GM23338 (cell line): ENCODE measurements at regions not wholly inside any gene's neighbourhood (a gene's known extent, or its start where the extent isn't known, plus 50 kb on each side); places are given as distances from the start of the nearest gene placed in this dataset.
A peak's percentile ranks its signal among the peaks of the same experiment; 100 is the strongest.

Source experiments
- ATAC-seq: fragments of 200-7000 bp; cut with Tn5 transposase; 3 replicates; pipeline ENCODE4 v1.9.1; 2020
- DNase-seq: peaks from one replicate; pipeline ENCODE4 v3.0.0-alpha.2; 2015; ENCODE audit warnings: low spot score
- H2AFZ ChIP-seq: fragments of 200-600 bp; sonication (generic); 2 replicates; pipeline ENCODE4 v1.8.0; 2016; ENCODE audit warnings: antibody characterized with exemption, mild to moderate bottlenecking, moderate library complexity
- H3F3A ChIP-seq: fragments of 200-600 bp; sonication (generic); replicated peaks from 2 replicates; pipeline ENCODE4 v1.8.0; 2017; ENCODE audit warnings: antibody characterized with exemption, mixed run types, low read depth
- H3K27ac ChIP-seq: fragments of 200-600 bp; sonication (generic); 2 replicates; pipeline ENCODE4 v1.6.1; 2016; ENCODE audit warnings: low read depth
- H3K27me3 ChIP-seq: fragments of 200-600 bp; sonication (generic); 2 replicates; pipeline ENCODE4 v1.8.0; 2016; ENCODE audit warnings: mild to moderate bottlenecking, mixed run types, moderate library complexity; ENCODE audit not compliant: insufficient read depth
- H3K36me3 ChIP-seq: fragments of 200-600 bp; sonication (generic); 2 replicates; pipeline ENCODE4 v1.8.0; 2016; ENCODE audit warnings: mild to moderate bottlenecking; ENCODE audit not compliant: insufficient read depth
- H3K4me1 ChIP-seq: fragments of 200-600 bp; sonication (generic); 2 replicates; pipeline ENCODE4 v1.8.0; 2016; ENCODE audit warnings: mild to moderate bottlenecking, moderate library complexity; ENCODE audit not compliant: insufficient read depth
- H3K4me2 ChIP-seq: fragments of 200-600 bp; sonication (generic); 2 replicates; pipeline ENCODE4 v1.7.1; 2017; ENCODE audit warnings: mixed run types
- H3K4me3 ChIP-seq: fragments of 200-600 bp; sonication (generic); 2 replicates; pipeline ENCODE4 v1.6.1; 2016; ENCODE audit warnings: mixed run types
- H3K79me2 ChIP-seq: fragments of 200-600 bp; sonication (generic); replicated peaks from 2 replicates; pipeline ENCODE4 v1.8.0; 2017; ENCODE audit warnings: mild to moderate bottlenecking; ENCODE audit not compliant: insufficient read depth
- H3K9me2 ChIP-seq: fragments of 200-600 bp; sonication (generic); 2 replicates; pipeline ENCODE4 v1.8.0; 2017; ENCODE audit not compliant: insufficient read depth
- H4K20me1 ChIP-seq: fragments of 200-600 bp; sonication (generic); replicated peaks from 2 replicates; pipeline ENCODE4 v1.8.0; 2017; ENCODE audit warnings: mild to moderate bottlenecking; ENCODE audit not compliant: insufficient read depth
- H3K27ac Mint-ChIP-seq: 2 replicates; pipeline ENCODE4 v1.8.0; 2020; ENCODE audit warnings: inconsistent platforms, mild to moderate bottlenecking, moderate library complexity, mixed read lengths
- H3K27me3 Mint-ChIP-seq: 3 replicates; pipeline ENCODE4 v1.8.0; 2022; ENCODE audit warnings: low read depth, mild to moderate bottlenecking, moderate library complexity, mixed read lengths, inconsistent platforms; ENCODE audit not compliant: insufficient read depth, poor library complexity
- H3K36me3 Mint-ChIP-seq: 3 replicates; pipeline ENCODE4 v1.8.0; 2021; ENCODE audit warnings: low read depth, mild to moderate bottlenecking, inconsistent platforms, moderate library complexity, mixed read lengths
- H3K4me1 Mint-ChIP-seq: 3 replicates; pipeline ENCODE4 v1.8.0; 2020; ENCODE audit warnings: mild to moderate bottlenecking, inconsistent platforms, mixed read lengths
- H3K4me3 Mint-ChIP-seq: 3 replicates; pipeline ENCODE4 v1.8.0; 2021; ENCODE audit warnings: moderate library complexity, mild to moderate bottlenecking, inconsistent platforms, mixed read lengths
- H3K9me3 Mint-ChIP-seq: 3 replicates; pipeline ENCODE4 v1.8.0; 2020; ENCODE audit warnings: moderate library complexity, mild to moderate bottlenecking, inconsistent platforms, mixed read lengths
- CTCF ChIP-seq, 2 experiments: fragments of 200-600 bp in 1 of 2; sonication (generic) in 1 of 2; conservative IDR thresholded peaks; 2 replicates each; pipeline versions ENCODE4 v1.5.1 to v1.6.1; 2016 to 2017; ENCODE audit warnings: antibody characterized with exemption in 2 of 2, low read depth in 2 of 2, mild to moderate bottlenecking in 2 of 2, moderate library complexity in 1 of 2
- ETS1 ChIP-seq: IDR thresholded peaks from 2 replicates; pipeline ENCODE4 v1.6.1; 2016; ENCODE audit warnings: antibody characterized with exemption
- EZH2 ChIP-seq: fragments of 200-600 bp; sonication (generic); IDR thresholded peaks from one replicate; pipeline ENCODE4 v1.8.0; 2017; ENCODE audit warnings: antibody characterized with exemption, mild to moderate bottlenecking, low read depth; ENCODE audit not compliant: unreplicated experiment
- EZH2phosphoT487 ChIP-seq: fragments of 200-600 bp; sonication (generic); IDR thresholded peaks from one replicate; pipeline ENCODE4 v1.8.1; 2018; ENCODE audit warnings: antibody characterized with exemption; ENCODE audit not compliant: unreplicated experiment
- JUNB ChIP-seq: IDR thresholded peaks from one replicate; pipeline ENCODE4 v1.6.1; 2016; ENCODE audit warnings: antibody characterized with exemption; ENCODE audit not compliant: unreplicated experiment
- NANOG ChIP-seq: IDR thresholded peaks from 2 replicates; pipeline ENCODE4 v1.6.1; 2016; ENCODE audit warnings: antibody characterized with exemption, borderline replicate concordance
- POLR2AphosphoS5 ChIP-seq: IDR thresholded peaks from 2 replicates; pipeline ENCODE4 v1.6.1; 2016; ENCODE audit warnings: antibody characterized with exemption, low read depth
- REST ChIP-seq: IDR thresholded peaks from one replicate; pipeline ENCODE4 v1.6.1; 2018; ENCODE audit warnings: antibody characterized with exemption; ENCODE audit not compliant: unreplicated experiment
- STAT1 ChIP-seq: IDR thresholded peaks from one replicate; pipeline ENCODE4 v1.6.1; 2016; ENCODE audit warnings: antibody characterized with exemption; ENCODE audit not compliant: unreplicated experiment
- ZNF114 ChIP-seq: fragments of 250-450 bp; sonication (Bioruptor Pico); IDR thresholded peaks from 2 replicates; pipeline ENCODE4 v1.5.0; 2020; ENCODE audit warnings: mild to moderate bottlenecking, moderate library complexity
- ZNF331 ChIP-seq: fragments of 250-450 bp; sonication (Bioruptor Pico); IDR thresholded peaks from 2 replicates; pipeline ENCODE4 v1.5.0; 2020; ENCODE audit warnings: low read depth, mild to moderate bottlenecking, moderate library complexity
- ZNF462 ChIP-seq: fragments of 250-450 bp; sonication (Bioruptor Pico); IDR thresholded peaks from 2 replicates; pipeline ENCODE4 v1.5.0; 2020; ENCODE audit warnings: mild to moderate bottlenecking, moderate library complexity

GRCh38 chr7:52799817-52800216, 235.6 kb upstream of the POM121L12 start:
- Histone ChIP-seq H3K27me3 (no peaks in the 10 kb centered on the region), H3K4me1 (no peaks in the 10 kb centered on the region), H3K4me2 (no peak overlapping the region), H3K4me3 (no peak overlapping the region), H3K79me2 (no peaks in the 10 kb centered on the region), H2AFZ (peak overlapping the region; percentile 76; the same call in 1 of the 2 replicates), H3K27ac (no peak overlapping the region), H3K36me3 (no peaks in the 10 kb centered on the region), H3K9me2 (peaks cover 5% of the 10 kb centered on the region; the same call in 1 of the 2 replicates), H4K20me1 (no peaks in the 10 kb centered on the region), H3F3A (no peaks in the 10 kb centered on the region)
- Mint-ChIP-seq H3K27me3 (peaks cover 3% of the 10 kb centered on the region), H3K27ac (no peak overlapping the region), H3K36me3 (peaks cover 3% of the 10 kb centered on the region; the same call in 2 of the 3 replicates), H3K9me3 (peaks cover 7% of the 10 kb centered on the region; the same call in 2 of the 3 replicates), H3K4me1 (no peaks in the 10 kb centered on the region), H3K4me3 (no peak overlapping the region)
- no peak for DNase-seq
- ATAC-seq: no peak
- TF ChIP-seq POLR2AphosphoS5: no peak
- no peak for TF ChIP-seq REST
- TF ChIP-seq ZNF114 (CRISPR knock-in tag): no peak
- no peak for TF ChIP-seq NANOG
- TF ChIP-seq ZNF462: no peak
- no peak for TF ChIP-seq EZH2phosphoT487
- no peak for TF ChIP-seq ZNF331 (CRISPR knock-in tag)
- no peak for TF ChIP-seq ETS1
- no peak for TF ChIP-seq STAT1
- TF ChIP-seq EZH2: no peak
- no peak for TF ChIP-seq CTCF (conservative IDR thresholded peaks at IDR 0.05; ENCODE audit: low read depth in 2 of 2)
- no peak for TF ChIP-seq JUNB
